ENCODE measurements at regions not wholly inside any gene's neighbourhood (a gene's known extent, or its start where the extent isn't known, plus 50 kb on each side); places are given as distances from the start of the nearest gene placed in this dataset.

DNA sequence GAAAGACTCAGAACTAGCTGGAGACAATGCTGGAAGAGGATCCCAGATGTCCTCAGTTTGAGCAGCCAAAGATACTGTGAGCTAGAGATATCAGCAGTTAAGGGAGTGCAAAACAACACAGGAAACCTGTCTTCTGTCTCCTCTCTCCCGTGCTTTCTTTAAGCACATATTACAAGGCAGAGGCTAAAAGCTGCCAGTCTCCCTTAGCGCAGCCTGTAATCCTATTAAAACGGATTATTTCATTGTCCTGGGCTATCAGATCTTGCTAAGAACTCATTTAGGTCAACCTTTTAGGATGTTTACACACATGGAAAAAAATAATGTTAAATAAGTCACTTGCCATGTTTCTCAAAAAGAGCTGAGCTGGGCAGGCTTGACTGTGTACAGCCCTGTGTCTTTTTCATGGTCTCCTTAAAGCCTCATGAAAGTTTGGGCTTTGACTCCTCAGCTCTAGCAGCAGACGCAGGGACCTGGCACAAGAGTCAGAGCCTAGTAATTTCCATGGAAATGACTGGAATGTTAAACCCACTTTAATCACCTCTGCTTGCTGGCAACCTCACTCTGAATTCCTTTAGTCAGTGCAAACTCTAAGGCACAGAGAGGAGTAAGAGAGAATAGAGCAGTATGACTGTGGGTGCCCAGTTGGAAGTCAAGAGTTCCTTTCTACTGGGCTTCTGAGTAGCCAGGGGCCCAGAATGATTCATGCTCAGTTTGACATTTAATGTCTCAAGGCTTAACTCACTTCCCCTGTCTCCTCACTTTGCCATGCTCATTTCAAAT, 491.9 kb downstream of the NTRK3 start:
- Histone ChIP-seq H3K27ac (no peak overlapping the region), H3K9me3 (peaks cover 0 to 3% (median 0%) of the 10 kb centered on the region in 3 donors), H3K27me3 (no peaks in the 10 kb centered on the region), H3K4me3 (no peak overlapping the region), H3K36me3 (no peaks in the 10 kb centered on the region), H3K4me1 (no peaks in the 10 kb centered on the region)
- 57 to 63% methylated on average over 4 of the region's 4 CpGs for WGBS, 2 donors (ENCODE audit: low coverage in 1 of 2)
- no peak for ATAC-seq
- TF ChIP-seq, protein P1, sequence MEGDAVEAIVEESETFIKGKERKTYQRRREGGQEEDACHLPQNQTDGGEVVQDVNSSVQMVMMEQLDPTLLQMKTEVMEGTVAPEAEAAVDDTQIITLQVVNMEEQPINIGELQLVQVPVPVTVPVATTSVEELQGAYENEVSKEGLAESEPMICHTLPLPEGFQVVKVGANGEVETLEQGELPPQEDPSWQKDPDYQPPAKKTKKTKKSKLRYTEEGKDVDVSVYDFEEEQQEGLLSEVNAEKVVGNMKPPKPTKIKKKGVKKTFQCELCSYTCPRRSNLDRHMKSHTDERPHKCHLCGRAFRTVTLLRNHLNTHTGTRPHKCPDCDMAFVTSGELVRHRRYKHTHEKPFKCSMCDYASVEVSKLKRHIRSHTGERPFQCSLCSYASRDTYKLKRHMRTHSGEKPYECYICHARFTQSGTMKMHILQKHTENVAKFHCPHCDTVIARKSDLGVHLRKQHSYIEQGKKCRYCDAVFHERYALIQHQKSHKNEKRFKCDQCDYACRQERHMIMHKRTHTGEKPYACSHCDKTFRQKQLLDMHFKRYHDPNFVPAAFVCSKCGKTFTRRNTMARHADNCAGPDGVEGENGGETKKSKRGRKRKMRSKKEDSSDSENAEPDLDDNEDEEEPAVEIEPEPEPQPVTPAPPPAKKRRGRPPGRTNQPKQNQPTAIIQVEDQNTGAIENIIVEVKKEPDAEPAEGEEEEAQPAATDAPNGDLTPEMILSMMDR (IDR thresholded peaks at IDR 0.05), result no peak
- no peak for TF ChIP-seq POLR2A (IDR thresholded peaks at IDR 0.05)
- TF ChIP-seq POLR2AphosphoS5 (IDR thresholded peaks at IDR 0.05), result no peak
- no peak for TF ChIP-seq EP300 (IDR thresholded peaks at IDR 0.05)

DNA sequence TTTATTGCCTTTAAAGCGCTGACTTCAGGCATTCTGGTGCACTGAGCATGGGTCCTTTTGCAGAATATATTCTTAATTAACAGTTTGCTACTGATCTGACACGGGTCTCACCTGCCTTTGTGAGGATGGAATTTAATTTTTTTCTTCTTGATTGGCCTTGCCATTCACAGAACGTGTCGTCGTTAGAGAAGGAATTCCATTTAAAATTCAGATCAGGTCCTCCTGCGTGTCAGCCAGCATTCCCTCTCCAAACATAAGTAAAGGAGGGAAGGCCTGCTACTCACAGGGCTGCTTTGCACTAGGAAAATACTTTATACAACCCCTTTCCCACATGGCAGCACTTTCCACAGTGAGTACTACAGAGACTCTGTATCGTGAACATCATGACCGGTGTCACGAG, 492.7 kb downstream of the NTRK3 start:
- Histone ChIP-seq H3K4me3 (no peak overlapping the region), H3K4me1 (no peaks in the 10 kb centered on the region), H3K9me3 (no peaks in the 10 kb centered on the region), H3K36me3 (no peaks in the 10 kb centered on the region), H3K27ac (no peak overlapping the region), H3K27me3 (no peaks in the 10 kb centered on the region)
- TF ChIP-seq, protein P1 (IDR thresholded peaks at IDR 0.05), result no peak
- TF ChIP-seq EP300 (IDR thresholded peaks at IDR 0.05) (no peak), POLR2AphosphoS5 (IDR thresholded peaks at IDR 0.05) (no peak), POLR2A (IDR thresholded peaks at IDR 0.05) (no peak)
- ATAC-seq, result no peak
- WGBS, 2 donors (ENCODE audit: low coverage in 1 of 2), result 87 to 90% methylated on average over 9 of the region's 9 CpGs

DNA sequence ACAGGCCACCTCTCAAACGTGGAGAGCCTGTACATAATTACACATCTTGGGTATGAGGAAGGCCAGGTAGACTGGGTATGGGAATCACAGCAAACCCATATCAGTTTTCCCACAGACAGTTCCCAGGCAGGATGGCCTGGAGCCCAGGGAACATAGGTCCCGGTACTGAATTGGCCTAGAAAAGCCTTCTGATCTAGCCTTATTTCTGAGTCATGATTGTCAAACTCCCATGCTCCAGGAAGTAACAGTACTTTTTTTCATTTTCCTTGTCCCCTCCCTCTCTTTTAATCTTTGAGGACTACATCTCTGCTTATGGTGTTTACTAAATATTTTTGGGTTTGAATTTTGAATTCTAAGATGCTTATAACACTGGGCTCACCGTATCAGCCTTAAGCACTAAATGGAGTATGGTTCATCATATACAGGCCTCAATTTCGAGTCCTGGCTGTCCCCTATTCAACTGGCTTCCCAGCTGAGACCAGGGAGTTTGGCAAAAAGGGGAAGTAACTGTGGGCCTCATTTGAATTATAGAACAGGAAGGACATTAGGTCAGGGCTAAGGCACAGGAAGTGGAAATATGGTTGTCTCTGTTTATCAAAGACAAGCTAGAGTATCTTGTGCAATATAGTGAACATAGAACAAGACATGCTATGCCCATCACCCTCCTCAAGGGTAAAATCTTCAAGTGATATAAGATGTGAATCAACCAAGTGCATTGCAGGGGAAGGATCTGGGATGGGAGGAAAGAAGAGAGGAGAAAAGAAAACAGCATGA, 494.6 kb downstream of the NTRK3 start:
- WGBS, 2 donors (ENCODE audit: low coverage in 1 of 2), result 66 to 74% methylated on average over 3 to 4 of the region's 4 CpGs
- no peak overlapping the region for H3K27ac ChIP-seq
- peak; percentile 60 for ATAC-seq

DNA sequence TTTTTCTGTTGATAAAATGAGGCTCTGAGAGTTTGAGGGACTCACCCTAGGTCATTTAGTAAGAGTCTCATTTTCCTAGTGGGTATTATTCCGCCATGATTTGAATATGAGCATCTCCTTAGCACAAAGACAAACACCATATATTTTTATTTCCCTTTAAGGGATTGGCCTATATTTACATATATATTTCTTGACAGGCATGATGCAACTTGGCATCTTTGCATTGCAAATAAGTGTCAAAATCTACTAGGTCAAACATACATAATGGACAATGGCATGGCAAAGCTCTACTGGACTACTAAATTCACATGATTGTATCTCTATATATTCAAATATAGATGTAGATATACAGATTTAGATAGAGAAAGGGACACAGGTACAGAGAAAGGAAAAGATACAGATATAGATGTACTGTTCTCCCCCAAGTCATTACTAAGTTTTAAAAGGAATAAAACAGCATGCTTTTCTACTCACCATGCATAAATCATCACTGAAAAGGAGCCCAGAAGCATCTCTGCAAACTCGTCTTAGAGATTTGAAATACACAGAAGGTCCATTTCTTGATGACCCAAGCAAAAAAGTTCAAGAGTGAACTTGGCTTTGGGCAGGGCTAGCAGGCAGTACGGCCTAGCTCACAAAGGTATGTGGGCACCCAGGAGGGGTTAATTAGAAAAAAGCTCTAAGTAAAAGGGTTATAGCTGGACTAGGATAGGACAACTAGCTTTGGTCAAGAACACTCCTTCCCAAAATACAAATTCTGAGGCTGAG, 495.8 kb downstream of the NTRK3 start:
- WGBS, 2 donors (ENCODE audit: low coverage in 1 of 2), result 89 to 100% methylated on average over 3 of the region's 3 CpGs
- Histone ChIP-seq H3K4me3 (no peak overlapping the region), H3K9me3 (no peaks in the 10 kb centered on the region), H3K36me3 (no peaks in the 10 kb centered on the region), H3K4me1 (no peaks in the 10 kb centered on the region), H3K27me3 (no peaks in the 10 kb centered on the region), H3K27ac (no peak overlapping the region)
- TF ChIP-seq POLR2AphosphoS5 (IDR thresholded peaks at IDR 0.05) (no peak), EP300 (IDR thresholded peaks at IDR 0.05) (no peak), POLR2A (IDR thresholded peaks at IDR 0.05) (no peak)
- TF ChIP-seq, protein P1 (IDR thresholded peaks at IDR 0.05), result no peak
- no peak for ATAC-seq

More for the DNA sequence above, 494.6 kb downstream of the NTRK3 start:
- TF ChIP-seq POLR2A (IDR thresholded peaks at IDR 0.05), result no peak
- no peak for TF ChIP-seq EP300 (IDR thresholded peaks at IDR 0.05)
- no peak for TF ChIP-seq POLR2AphosphoS5 (IDR thresholded peaks at IDR 0.05)
- TF ChIP-seq, protein P1 (IDR thresholded peaks at IDR 0.05), result no peak
- no peaks in the 10 kb centered on the region for H3K9me3 ChIP-seq
- H3K27me3 ChIP-seq, result no peaks in the 10 kb centered on the region
- H3K4me3 ChIP-seq, result no peak overlapping the region
- no peaks in the 10 kb centered on the region for H3K4me1 ChIP-seq
- no peaks in the 10 kb centered on the region for H3K36me3 ChIP-seq
